Cardiac septum (tissue), 1 donor: ENCODE measurements at regions not wholly inside any gene's neighbourhood (a gene's known extent, or its start where the extent isn't known, plus 50 kb on each side); places are given as distances from the start of the nearest gene placed in this dataset. TPM values are rescaled to one million over a fixed set of nuclear protein-coding genes. Genes with fewer than 3 reads are reported as not detected.
"Not testable (repeated sequence)": the region's sequence is repeated elsewhere in the genome, so short reads cannot be mapped to it uniquely, and the experiment has no call there.

Experiments
- DNase-seq: peaks from one replicate; pipeline ENCODE4 v3.0.0-alpha.2; 2020; ENCODE audit warnings: low spot score
- intact Hi-C: fragments of 100-400 bp; cut with DNase I; formaldehyde crosslinking; loops from one replicate; pipeline ENCODE4 v1.14.0; 2022
- microRNA-seq: library from miRNA; unstranded; fragments of <30 nt; microRNA quantifications from one replicate; pipeline ENCODE4 v1.2.0, GENCODE V29; 2020
- donor health status: DM: no; HTN: no; CAD: no.

GRCh38 chr6:155529814-155530213, 74.2 kb upstream of the NOX3 start:
- intact Hi-C loops: loop anchor here (2.0 kb wide), 1 partner anchor 203 kb away; no protein-coding TSS in a partner anchor
- DNase-seq: not testable (repeated sequence)

GRCh38 chr6:155528982-155529453, 73.4 kb upstream of the NOX3 start:
- DNase-seq: no peak
- intact Hi-C loops: loop anchor here (2.0 kb wide), 1 partner anchor 202 kb away; no protein-coding TSS in a partner anchor

GRCh38 chr6:155528335-155528734, 72.7 kb upstream of the NOX3 start:
- DNase-seq: no peak
- intact Hi-C loops: loop anchor here (2.0 kb wide), 1 partner anchor 202 kb away; no protein-coding TSS in a partner anchor

GRCh38 chr6:155527443-155527842, 71.8 kb upstream of the NOX3 start:
- intact Hi-C loops: no loop called here
- DNase-seq: no peak

- intact Hi-C loops: no loop called here
These were observed 68.4 kb upstream of the NOX3 start for GRCh38 chr6:155523821-155524651.

GRCh38 chr6:155521719-155522118, 66.1 kb upstream of the NOX3 start:
- intact Hi-C loops: no loop called here

More at GRCh38 chr6:155523821-155524651, 68.4 kb upstream of the NOX3 start:
- DNase-seq: no peak

GRCh38 chr6:155520078-155520477, 64.4 kb upstream of the NOX3 start:
- intact Hi-C loops: no loop called here
- DNase-seq: no peak

More at GRCh38 chr6:155521719-155522118, 66.1 kb upstream of the NOX3 start:
- no peak for DNase-seq

- no peak for DNase-seq
- intact Hi-C loops: no loop called here
These were observed 63.6 kb upstream of the NOX3 start for GRCh38 chr6:155519176-155519738.

GRCh38 chr6:155517294-155517693, 61.7 kb upstream of the NOX3 start:
- DNase-seq: no peak
- intact Hi-C loops: no loop called here

GRCh38 chr6:155510879-155511278, 55.2 kb upstream of the NOX3 start:
- no peak for DNase-seq
- intact Hi-C loops: no loop called here

- intact Hi-C loops: no loop called here
- no peak for DNase-seq
These were observed 54.3 kb upstream of the NOX3 start for GRCh38 chr6:155509743-155510475.

GRCh38 chr6:155505608-155505989, 50.0 kb upstream of the NOX3 start:
- intact Hi-C loops: no loop called here
- no peak for DNase-seq

Small RNA genes lying in the stretch of these regions (microRNA-seq; reads per million reads assigned to microRNA genes)
- gene MIR1202: not detected
